GM19452 (cell line): ENCODE measurements at regions not wholly inside any gene's neighbourhood (a gene's known extent, or its start where the extent isn't known, plus 50 kb on each side); places are given as distances from the start of the nearest gene placed in this dataset.
"Not testable (repeated sequence)": the region's sequence is repeated elsewhere in the genome, so short reads cannot be mapped to it uniquely, and the experiment has no call there.

Experiments
- ATAC-seq: cut with Tn5 transposase; IDR thresholded peaks from one replicate; pipeline ENCODE4 v1.9.1; 2021; ENCODE audit not compliant: unreplicated experiment

- no peak for ATAC-seq
Measured at GRCh38 chr4:79266136-79266535, 59.7 kb downstream of the NAA11 start.

- no peak for ATAC-seq
Measured at GRCh38 chr4:79259242-79259641, 66.6 kb downstream of the NAA11 start.

GRCh38 chr4:79258614-79259176, 67.2 kb downstream of the NAA11 start:
- ATAC-seq, result no peak

- no peak for ATAC-seq
Measured at GRCh38 chr4:79257953-79258613, 67.8 kb downstream of the NAA11 start.

- no peak for ATAC-seq
Measured at GRCh38 chr4:79255793-79256192, 70.1 kb downstream of the NAA11 start.

- no peak for ATAC-seq
Measured at GRCh38 chr4:79253924-79254323, 71.9 kb downstream of the NAA11 start.

- no peak for ATAC-seq
Measured at GRCh38 chr4:79253168-79253567, 72.7 kb downstream of the NAA11 start.

GRCh38 chr4:79250887-79251286, 75.0 kb downstream of the NAA11 start:
- ATAC-seq, result peak; percentile 63

- ATAC-seq, result peak; percentile 68
Measured at GRCh38 chr4:79249881-79250503, 75.9 kb downstream of the NAA11 start.

GRCh38 chr4:79248610-79249009, 77.3 kb downstream of the NAA11 start:
- no peak for ATAC-seq

GRCh38 chr4:79247695-79248394, 78.0 kb downstream of the NAA11 start:
- ATAC-seq, result no peak

- not testable (repeated sequence) for ATAC-seq
Measured at GRCh38 chr4:79245200-79245940, 80.5 kb downstream of the NAA11 start.

GRCh38 chr4:79241846-79242245, 84.0 kb downstream of the NAA11 start:
- ATAC-seq, result no peak

- ATAC-seq, result no peak
Measured at GRCh38 chr4:79237851-79238250, 88.0 kb downstream of the NAA11 start.

- ATAC-seq, result no peak
Measured at GRCh38 chr4:79236785-79237184, 89.1 kb downstream of the NAA11 start.

- no peak for ATAC-seq
Measured at GRCh38 chr4:79235095-79235494, 90.8 kb downstream of the NAA11 start.

- no peak for ATAC-seq
Measured at GRCh38 chr4:79233820-79234219, 92.0 kb downstream of the NAA11 start.

- no peak for ATAC-seq
Measured at GRCh38 chr4:79232540-79232939, 93.3 kb downstream of the NAA11 start.

GRCh38 chr4:79227860-79228259, 98.0 kb downstream of the NAA11 start:
- ATAC-seq, result no peak

- no peak for ATAC-seq
Measured at GRCh38 chr4:79225360-79225759, 100.5 kb downstream of the NAA11 start.

GRCh38 chr4:79224777-79225104, 101.1 kb downstream of the NAA11 start:
- ATAC-seq, result no peak
